ENCODE measurements at regions not wholly inside any gene's neighbourhood (a gene's known extent, or its start where the extent isn't known, plus 50 kb on each side); places are given as distances from the start of the nearest gene placed in this dataset.

DNA sequence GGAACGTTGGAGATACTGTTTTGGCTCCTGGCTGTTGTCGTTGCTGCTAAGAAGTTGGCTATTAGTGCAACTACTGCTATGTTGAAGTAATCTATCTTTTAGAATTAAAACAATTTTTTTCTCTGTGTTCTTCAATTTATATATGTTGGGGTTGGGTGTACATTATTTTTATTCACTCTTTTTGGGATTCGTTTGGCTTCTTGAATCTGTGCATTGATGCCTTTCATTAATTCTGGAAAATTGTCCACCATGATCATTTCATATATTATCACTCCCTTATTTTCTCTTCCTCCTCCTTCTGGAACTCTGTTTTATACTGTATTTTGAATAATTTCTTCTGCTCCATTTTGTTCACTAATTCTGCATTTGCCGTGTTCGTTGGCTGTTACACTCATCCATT, 199.5 kb upstream of the PLET1 start:
- Histone ChIP-seq H4K8ac (ENCODE audit: extremely low read depth, insufficient read depth, low read length) (no peak overlapping the region), H3K4me2 (ENCODE audit: insufficient read depth in 1 of 2, low read depth in 2 of 2, low read length in 2 of 2) (no peak overlapping the region), H3K27ac (ENCODE audit: low read depth, low read length) (no peak overlapping the region), H2BK5ac (ENCODE audit: low read depth, low read length) (no peak overlapping the region), H2BK15ac (ENCODE audit: low read length) (no peak overlapping the region), H3K23me2 (ENCODE audit: low read depth, low read length) (no peaks in the 10 kb centered on the region), H3K4me1 (replicated peaks in 1 of 4; ENCODE audit: control insufficient read depth in 3 of 4, insufficient read depth in 4 of 4, low read length in 3 of 4) (no peaks in the 10 kb centered on the region), H3K23ac (ENCODE audit: insufficient read length) (no peak overlapping the region), H2AFZ (ENCODE audit: low read length) (no peak overlapping the region), H3K9me3 (ENCODE audit: insufficient read depth in 2 of 2, low read depth in 1 of 2, low read length in 1 of 2) (no peaks in the 10 kb centered on the region), H3K18ac (ENCODE audit: extremely low read depth, low read length) (no peak overlapping the region), H3K79me2 (ENCODE audit: control insufficient read depth in 1 of 2, insufficient read depth in 2 of 2, low read length in 2 of 2) (no peaks in the 10 kb centered on the region), H3K4ac (replicated peaks; ENCODE audit: insufficient read length, low read depth, low read length) (no peak overlapping the region), H3K56ac (replicated peaks; ENCODE audit: insufficient read length, low read depth, low read length) (no peak overlapping the region), H3K36me3 (ENCODE audit: control insufficient read depth in 2 of 4, insufficient read depth in 4 of 4, low read length in 3 of 4) (no peaks in the 10 kb centered on the region), H3K79me1 (ENCODE audit: low read depth, low read length) (no peaks in the 10 kb centered on the region), H4K5ac (ENCODE audit: insufficient read length, low read depth, low read length) (no peak overlapping the region), H3K9ac (replicated peaks in 1 of 4; ENCODE audit: extremely low read depth in 1 of 4, low read depth in 3 of 4, low read length in 3 of 4) (no peak overlapping the region), H3K14ac (ENCODE audit: insufficient read length) (no peak overlapping the region), H3K27me3 (replicated peaks in 1 of 4; ENCODE audit: control insufficient read depth in 3 of 4, extremely low read depth in 1 of 4, insufficient read depth in 3 of 4, low read length in 3 of 4) (no peaks in the 10 kb centered on the region), H2AK5ac (ENCODE audit: low read depth, low read length) (no peak overlapping the region), H2BK20ac (ENCODE audit: low read length) (no peak overlapping the region), H4K20me1 (replicated peaks in 1 of 2; ENCODE audit: control insufficient read depth in 1 of 2, insufficient read depth in 2 of 2, low read length in 2 of 2) (no peaks in the 10 kb centered on the region), H2BK120ac (replicated peaks; ENCODE audit: low read depth, low read length) (no peak overlapping the region), H2BK12ac (ENCODE audit: low read depth, low read length) (no peak overlapping the region), H4K91ac (replicated peaks; ENCODE audit: insufficient read length, low read length) (no peak overlapping the region), H3K4me3 (ENCODE audit: extremely low read depth in 1 of 4, insufficient read depth in 2 of 4, low read depth in 3 of 4, low read length in 4 of 4) (no peak overlapping the region)
- 91% methylated on average over 5 of the region's 5 CpGs; no CpG with 5 or more reads in 1 of the 2 experiments for WGBS, 2 experiments (ENCODE audit: extremely low coverage in 1 of 2, insufficient coverage in 1 of 2, insufficient read length in 1 of 2, insufficient replicate concordance in 2 of 2, low coverage in 1 of 2, low lambda C conversion rate in 2 of 2, missing lambda C conversion rate in 1 of 2)
- FAIRE-seq (no peak), DNase-seq (ENCODE audit: low read depth in 1 of 2, low spot score in 2 of 2) (no peak)
- ChIA-PET CTCF (ENCODE audit: partially characterized antibody) (no interaction called here), POLR2A (ENCODE audit: partially characterized antibody) (no interaction called here)
- TF ChIP-seq EP300 (IDR thresholded peaks at IDR 0.05; ENCODE audit: borderline replicate concordance in 1 of 2, low read depth in 2 of 2, low read length in 2 of 2) (no peak), POLR2A (IDR thresholded peaks at IDR 0.05; ENCODE audit: control extremely low read depth in 1 of 2, low read depth in 2 of 2, low read length in 2 of 2) (no peak), ASH2L (IDR thresholded peaks at IDR 0.05; ENCODE audit: low read length) (no peak), CEBPB (IDR thresholded peaks at IDR 0.05; ENCODE audit: low read depth, low read length) (no peak), KDM1A (IDR thresholded peaks at IDR 0.05; ENCODE audit: borderline replicate concordance, low read length) (no peak), SIRT6 (IDR thresholded peaks at IDR 0.05; ENCODE audit: low read length) (no peak)

Data from H1 (cell line).